ENCODE measurements at regions not wholly inside any gene's neighbourhood (a gene's known extent, or its start where the extent isn't known, plus 50 kb on each side); places are given as distances from the start of the nearest gene placed in this dataset.
"Not testable (repeated sequence)": the region's sequence is repeated elsewhere in the genome, so short reads cannot be mapped to it uniquely, and the experiment has no call there.

DNA sequence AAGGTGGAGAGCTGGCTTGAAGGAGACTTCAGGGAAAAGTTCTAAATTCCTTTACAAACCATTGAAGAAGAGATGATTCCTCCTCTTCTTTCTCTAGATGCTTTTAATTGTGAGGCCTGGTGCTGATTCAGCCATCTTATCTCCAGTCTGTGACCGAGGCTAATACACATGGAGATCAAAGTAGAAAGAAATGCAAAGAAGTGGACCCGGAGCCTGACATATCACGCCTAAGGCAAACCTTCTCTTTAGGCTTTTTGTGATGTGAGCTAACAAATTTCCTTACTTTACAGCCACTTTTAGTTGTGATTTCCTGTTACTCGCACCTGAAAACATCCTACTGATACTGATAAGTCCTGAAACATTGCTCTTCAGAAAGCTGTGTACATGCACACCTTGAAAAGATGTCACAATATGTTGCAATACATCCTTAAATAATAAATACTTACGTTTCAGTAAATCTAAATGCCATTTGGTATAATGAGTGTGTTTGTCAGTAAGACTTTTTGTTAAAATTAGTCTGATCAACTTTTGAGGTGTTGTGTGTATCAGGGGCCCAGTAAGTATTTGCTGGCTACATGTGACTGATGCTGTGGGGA, 192.4 kb downstream of the BAMBI start:
- DNase-seq, result no peak

DNA sequence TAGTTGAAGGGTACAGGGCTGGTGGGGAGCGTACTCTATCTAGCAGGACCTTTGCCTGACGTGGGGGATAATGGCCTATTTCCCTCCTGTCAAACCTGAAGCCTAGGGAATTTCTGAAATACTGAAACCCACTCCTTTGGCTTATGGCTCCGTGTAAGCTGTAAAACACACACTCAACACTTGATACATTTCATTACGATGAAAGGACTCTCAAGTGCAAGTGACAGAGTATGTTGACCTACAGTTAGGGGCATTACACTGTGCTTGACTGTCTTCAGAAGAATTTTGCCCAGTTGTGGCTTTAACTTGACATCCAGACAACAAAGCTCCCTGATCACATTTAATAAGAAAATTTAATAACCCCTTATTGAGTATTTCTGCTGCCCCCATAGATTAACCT, 194.3 kb downstream of the BAMBI start:
- no peak for DNase-seq

DNA sequence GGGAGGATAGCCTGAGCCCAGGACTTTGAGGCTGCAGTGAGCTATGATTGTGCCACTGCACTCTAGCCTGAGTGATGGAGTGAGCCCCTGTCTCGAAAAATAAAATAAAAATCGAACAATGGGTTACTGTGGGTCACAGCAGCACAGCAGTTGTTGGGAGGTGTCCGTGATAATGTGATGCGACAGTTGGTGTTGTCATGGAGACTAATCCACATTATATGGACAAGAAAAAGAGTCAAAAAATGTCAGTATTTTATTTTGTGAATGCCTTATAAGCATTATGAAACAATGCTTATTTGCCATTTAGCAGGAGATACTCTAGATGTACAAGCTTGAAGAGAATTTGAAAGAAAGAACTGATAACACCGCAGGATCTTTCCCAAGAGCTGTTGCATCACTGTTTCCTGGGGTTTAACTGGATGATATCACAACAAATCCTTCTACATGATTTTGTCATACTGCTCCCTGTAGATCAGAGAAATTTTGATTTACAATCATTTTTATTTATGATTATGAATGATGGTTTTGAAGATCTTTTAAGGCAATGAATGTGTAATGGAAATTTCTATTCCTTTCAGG, 195.4 kb downstream of the BAMBI start:
- DNase-seq, result no peak

DNA sequence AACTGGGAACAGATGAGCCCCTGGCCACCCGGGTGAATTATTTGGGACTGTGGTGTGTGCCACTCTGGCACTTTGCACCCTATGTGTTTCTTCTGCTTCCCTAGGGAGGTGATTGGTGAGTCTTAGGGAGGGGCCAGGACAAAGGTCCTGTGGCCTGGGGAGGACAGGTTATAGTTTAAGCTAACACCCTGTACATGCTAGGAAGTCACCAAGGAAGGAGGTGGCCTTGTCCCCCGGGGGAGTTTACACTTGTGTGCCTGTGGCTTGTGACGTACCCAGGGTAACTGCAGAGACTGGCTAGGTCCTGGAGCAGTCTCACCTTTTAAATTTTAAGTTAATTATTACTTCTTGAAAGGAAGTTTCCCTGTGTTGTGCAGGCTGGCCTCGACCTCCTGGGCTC, 196.2 kb downstream of the BAMBI start:
- DNase-seq, result no peak

DNA sequence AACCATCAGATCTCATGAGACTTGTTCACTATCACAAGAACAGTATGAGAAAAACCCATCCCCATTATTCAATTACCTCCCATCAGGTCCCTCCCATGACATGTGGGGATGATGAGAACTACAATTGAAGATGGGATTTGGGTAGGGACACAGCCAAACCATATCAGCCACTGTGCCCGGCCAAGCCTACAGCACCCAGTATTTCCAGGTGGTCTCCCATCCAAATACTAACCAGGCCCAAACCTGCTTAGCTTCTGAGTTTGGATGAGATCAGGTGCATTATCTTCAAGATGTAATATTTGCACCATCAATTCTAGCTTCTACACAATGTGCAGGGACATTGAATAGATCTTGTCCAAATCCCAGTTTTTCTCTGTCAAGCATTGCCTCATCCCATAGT, 196.9 kb downstream of the BAMBI start:
- DNase-seq, result no peak

DNA sequence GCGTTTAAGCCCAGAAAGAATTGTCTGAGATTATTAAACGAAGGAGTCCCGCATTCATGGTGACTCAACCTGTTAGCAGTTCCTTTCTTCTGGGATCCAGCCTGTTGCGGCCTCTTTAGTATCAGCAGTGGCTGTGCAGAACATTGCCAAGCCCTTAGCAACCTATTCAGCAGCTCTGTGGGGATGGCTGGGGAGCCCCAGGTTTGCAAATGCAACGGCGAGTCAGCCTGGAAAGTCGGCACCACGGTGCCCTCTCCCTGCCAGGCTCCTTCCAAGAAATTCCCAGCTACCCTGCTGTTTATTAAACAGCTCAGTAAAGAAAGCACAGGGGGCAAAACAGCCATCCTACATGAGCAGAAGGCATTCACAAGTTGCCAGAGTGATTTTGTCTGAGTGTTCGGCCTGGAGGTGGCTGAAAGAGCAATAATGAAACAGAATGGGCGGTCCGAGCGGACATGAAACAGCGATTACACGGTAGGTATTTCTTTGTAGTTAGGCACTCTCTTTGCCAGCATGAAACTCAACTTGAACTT, 198.3 kb downstream of the BAMBI start:
- DNase-seq, result no peak

DNA sequence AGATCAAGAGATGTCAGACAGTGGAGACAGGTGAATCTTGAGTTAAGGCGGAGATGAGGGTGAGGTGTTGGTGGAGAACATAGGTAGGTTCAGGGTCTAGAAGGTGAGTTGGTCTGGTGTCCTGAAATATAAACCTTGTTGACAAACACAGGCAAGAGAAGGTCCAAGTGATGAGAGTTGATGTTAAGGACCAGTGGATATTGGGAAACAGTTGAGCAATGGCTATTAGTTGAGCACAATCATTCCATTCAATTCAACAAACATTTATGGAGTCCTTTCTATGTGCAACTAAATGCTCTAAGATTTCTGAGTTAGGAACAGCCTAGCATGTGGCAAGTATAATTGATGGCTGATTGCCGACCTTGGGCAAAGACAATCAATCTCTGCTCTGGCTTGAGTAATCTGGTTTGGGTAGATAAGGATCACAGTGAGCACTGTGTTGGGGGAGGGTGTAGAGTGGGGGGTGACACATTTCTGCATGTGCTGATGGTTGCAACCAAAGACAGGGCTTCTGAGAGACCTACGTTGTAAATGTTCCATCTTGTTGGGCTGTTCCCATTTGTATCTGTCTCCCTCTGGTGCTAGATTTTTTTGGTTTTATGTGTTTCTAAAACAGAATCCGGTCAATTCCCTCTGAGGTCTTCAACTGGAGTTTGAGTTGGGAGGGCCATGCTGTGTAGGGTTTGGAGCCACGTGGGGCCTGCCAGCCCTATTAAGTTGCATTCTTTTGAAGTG, 201.1 kb downstream of the BAMBI start:
- DNase-seq, result no peak

DNA sequence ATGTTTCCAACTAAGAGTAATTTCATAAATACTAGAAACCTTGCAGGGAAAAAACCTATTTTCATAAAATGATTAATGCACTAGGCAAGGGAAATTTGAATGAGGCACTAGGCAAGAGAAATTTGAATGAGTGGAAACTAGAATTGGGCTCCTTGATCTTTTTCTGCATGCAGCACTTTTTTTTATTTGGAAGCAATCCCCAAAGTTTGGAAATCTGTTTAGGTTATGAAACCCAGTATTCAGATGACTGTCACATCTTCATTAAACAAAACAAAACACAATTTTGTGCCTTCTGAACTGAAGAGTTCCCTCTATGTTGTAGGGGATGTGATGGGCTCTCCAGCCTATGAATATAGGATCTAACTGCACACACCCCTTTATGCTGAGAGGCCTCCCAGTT, 201.9 kb downstream of the BAMBI start:
- DNase-seq, result no peak

DNA sequence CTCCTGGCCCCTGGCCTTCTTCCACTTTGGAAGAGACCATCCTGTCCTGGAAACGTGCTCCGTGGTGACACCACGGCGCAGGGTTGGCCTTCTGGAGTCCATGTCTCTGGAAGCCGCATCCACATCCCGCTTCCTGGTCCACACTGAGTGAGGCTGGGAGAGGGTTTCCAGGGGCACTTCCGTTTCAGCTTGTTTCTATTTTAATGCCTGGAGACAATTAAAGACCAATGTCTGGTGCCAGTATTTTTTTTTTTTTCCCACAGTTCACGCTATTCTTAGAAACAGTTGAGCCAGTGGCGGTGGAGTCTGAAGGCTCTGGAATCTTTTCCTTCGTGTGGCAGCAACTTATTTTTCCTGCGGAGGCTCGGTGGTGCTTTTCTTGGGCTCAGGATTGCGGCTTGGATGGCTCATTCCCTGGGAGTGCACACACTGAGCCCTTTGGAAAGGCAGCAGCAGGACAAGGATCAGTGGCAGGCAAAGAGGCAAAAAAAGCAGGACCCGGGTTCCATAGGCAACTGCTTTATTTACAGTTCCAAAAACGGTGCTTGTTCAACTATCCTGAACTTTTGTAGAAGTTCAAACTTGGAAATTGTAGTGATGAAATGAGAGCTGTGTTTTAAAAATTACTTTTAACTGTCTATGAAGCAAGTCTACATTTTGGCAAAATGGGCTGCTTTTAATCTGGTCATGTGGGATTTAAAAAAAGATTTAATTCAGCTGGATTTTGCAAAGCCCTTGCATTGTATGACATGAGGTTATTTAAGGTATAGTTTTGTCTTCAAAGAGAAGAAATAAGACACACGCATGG, 202.8 kb downstream of the BAMBI start:
- no peak for DNase-seq

DNA sequence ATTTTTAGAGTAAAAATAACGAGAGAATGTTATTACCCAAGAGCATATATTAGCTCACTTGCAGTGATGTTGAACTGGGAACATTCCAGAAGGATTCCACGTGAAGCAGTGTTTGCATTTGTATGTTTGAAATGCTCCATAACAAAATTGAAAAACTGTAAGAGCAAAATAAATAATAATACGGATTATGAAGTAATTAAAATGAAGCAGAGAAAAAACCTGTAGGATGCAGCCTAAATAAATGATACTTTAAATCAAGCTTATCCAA, 203.3 kb downstream of the BAMBI start:
- no peak for DNase-seq

DNA sequence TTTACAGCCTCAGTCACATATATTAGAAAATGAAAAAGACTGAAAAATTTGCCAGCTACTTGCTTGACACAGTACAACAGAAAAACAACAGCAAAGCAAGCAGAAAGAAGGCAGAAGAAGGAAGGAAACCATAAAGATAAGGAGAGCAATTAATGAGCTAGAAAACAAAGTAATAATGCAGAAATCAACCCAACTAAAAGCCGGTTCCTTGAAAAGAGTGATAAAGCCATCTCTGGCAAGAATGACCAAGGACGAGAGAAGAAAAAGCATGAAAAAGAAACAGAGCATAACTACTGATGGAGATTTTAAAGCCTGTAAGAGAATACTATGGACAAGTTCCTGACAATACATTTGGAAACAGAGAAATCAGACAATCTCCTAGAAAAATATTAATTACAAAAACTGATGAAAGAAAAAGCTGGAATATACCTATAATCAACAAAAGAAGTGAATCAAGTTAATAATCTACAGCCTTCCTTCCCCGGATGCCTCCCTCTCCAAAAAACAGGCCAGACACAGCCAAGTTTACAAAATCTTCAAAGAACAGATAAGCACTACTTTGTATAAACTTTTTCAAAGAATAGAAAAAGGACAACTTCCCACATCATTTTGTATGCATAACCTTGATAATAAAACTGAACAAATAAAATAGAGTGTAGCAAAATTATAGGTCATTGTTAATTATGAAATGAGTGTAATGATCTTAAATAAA, 204.0 kb downstream of the BAMBI start:
- no peak for DNase-seq

DNA sequence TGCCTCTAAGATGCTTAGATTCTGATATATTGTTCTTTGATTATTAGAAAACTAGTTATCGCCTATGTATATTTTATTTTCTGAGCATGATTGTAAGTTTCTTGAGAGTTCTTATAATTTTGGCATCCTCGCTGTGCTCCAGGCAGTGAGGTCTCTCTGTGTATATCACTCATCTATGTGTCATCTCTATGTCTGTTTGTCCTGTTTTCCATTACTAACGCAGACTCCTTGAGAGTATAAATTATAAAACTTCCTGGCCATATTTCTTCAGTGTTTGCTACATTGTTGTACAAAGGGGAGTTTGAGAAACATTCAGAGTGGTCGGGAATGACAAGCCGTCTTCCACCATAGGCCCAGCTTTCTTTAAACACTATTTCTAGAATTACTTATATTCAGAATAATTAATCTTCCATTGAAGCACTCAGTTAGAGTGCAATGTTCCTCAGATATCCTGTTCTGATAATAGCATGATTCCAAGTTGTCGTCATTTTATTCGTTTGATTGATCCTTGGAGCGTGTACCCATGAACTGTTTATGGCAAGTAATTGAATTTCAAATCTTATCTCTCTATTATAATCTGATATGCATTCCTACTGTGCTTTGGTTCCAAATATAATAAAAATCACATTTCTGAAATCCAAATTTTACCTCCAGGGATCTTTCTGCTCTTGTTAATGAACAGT, 206.6 kb downstream of the BAMBI start:
- no peak for DNase-seq

DNA sequence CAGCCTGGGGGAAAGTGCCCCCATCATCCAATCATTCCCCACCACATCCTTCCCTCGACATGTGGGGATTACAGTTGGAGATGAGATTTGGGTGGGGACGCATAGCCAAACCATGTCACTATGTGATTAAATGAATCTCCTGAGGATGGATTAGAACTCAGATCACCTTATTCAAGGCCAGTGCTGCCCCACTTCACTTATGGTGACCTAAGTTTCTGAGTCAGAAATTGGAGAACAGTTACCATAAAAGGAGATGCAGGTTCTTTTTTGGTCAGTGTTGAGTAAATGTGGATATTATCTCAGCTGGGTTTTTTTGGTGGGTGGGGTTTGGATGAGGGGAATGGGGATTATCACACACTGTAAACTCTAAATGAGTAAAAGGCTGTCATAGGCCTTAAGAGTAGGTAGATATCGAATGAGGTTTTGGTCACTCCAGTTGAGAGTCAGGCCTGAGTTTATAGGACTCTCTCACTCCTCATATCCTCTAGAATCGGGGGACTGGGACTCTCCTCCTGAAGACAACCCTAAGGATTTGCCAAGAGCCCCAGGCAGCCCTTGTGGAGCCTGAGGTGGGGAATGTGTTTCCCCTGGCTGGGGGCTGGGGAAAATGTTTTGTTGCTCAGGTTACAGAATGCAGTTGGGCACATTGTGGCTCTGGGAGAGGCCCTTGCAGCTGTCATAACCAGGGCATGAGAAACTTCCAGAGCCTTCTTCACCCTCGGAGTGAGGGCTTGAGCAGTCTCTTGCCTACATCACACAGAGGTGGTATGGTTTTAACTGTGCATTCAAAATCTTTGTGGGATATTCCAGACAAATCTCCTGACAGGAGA, 213.0 kb downstream of the BAMBI start:
- no peak for DNase-seq

DNA sequence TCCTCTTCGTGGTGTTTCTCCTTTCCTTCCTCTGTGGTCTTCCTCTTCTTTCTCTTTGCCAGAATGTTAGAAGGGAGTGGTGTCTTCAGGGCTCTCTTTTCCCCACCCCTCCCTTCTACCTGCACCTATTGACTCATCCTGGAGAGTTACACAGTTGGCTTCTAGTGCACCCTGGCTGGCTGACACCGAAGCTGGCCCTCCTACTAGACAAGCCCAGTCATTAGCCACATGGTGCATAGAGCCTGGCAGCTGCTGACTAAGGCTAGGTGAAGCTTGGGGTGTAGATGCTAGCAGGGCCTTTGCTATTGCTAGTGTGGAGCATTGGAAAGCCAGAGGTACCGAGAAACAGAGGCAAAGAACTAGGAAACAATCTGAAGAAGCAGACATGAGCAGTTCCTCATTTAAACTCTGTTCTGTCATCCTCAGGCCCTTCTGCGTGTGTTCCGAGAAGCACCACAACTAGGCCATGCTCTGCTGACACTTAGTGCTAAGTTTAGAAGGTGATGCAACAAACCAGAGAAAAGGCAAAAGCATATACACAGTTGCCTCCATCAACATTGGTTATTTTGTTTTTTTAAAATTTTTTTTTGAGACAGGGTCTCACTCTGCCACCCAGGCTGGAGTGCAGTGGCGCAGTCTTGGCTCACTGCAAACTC, 213.9 kb downstream of the BAMBI start:
- DNase-seq, result no peak

DNA sequence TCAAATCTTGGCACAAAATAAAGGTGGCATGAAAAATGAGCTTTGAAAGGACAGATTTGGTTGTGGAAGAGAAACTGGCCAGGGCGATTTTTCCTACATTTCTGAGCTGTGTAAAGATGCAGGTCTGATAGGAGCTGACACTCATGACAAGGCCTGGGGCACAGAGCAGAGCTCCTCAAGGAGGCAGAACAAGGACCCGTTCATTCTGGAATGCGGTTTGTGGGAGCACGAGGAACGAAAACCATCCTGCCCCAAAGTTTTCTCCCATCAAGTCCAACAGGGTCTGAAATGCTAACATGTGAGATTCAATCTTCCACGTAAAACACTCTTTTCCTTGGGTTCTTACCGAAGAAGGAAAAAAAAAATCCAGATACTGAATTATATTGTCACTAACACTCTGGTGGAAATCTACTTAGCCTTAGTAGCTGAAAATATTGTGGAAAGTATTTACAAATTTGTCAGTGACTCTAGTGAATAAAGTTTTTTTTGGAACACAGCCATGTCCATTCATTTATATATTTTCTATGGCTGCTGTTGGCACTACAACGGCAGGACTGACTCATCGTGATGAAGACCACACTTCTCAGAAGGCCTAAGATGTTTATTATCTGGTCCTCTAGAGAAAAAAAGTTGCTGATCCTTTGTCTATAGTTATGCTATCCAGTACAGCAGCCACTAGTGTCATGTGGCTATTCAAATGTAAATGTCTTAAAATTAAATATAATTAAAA, 215.7 kb downstream of the BAMBI start:
- DNase-seq, result no peak

DNA sequence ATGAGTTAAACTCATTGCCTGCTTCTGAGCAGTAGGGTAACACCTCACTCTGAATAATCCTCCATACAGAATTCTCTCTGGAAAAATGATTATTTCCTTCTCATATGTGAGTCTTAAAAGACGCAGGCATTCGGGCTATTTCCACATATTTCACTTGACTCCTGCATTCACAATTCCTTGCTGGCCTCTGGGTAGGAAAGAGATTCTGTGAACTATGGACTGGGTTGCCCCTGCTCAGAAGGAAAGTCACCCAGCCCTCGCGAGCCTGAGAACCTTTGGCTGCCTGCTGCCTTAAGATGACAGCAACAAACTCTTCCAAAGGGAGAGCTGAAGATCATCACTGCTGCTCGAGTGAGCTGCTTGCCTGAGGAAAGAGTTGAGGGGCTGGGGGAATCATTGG, 216.8 kb downstream of the BAMBI start:
- no peak for DNase-seq

DNA sequence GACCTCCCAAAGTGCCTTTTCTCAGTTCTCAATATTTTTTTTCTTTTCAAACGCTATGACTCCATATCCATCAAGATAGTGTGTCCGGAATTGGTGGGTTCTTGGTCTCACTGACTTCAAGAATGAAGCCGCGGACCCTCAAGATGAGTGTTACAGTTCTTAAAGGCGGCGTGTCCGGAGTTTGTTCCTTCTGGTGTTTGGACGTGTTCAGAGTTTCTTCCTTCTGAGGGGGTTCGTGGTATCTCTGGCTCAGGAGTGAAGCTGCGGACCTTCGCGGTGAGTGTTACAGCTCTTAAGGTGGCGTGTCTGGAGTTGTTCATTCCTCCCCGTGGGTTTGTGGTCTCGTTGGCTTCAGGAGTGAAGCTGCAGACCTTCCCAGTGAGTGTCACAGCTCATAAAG, 218.3 kb downstream of the BAMBI start:
- not testable (repeated sequence) for DNase-seq

DNA sequence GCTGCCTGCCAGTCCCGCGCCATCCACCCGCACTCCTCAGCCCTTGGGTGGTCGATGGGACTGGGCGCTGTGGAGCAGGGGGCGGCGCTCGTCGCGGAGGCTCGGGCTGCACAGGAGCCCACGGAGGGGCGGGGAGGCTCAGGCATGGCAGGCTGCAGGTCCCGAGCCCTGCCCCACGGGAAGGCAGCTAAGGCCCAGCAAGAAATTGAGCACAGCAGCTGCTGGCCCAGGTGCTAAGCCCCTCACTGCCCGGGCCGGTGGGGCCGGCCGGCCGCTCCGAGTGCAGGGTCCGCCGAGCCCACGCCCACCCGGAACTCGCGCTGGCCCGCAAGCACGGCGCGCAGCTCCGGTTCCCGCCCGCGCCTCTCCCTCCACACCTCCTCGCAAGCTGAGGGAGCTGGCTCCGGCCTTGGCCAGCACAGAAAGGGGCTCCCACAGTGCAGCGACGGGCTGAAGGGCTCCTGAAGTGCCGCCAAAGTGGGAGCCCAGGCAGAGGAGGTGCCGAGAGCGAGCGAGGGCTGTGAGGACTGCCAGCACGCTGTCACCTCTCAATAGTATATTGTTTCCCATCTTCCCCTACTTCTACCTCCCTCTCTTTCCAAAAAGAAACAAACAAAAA, 219.6 kb downstream of the BAMBI start:
- DNase-seq, result not testable (repeated sequence)

DNA sequence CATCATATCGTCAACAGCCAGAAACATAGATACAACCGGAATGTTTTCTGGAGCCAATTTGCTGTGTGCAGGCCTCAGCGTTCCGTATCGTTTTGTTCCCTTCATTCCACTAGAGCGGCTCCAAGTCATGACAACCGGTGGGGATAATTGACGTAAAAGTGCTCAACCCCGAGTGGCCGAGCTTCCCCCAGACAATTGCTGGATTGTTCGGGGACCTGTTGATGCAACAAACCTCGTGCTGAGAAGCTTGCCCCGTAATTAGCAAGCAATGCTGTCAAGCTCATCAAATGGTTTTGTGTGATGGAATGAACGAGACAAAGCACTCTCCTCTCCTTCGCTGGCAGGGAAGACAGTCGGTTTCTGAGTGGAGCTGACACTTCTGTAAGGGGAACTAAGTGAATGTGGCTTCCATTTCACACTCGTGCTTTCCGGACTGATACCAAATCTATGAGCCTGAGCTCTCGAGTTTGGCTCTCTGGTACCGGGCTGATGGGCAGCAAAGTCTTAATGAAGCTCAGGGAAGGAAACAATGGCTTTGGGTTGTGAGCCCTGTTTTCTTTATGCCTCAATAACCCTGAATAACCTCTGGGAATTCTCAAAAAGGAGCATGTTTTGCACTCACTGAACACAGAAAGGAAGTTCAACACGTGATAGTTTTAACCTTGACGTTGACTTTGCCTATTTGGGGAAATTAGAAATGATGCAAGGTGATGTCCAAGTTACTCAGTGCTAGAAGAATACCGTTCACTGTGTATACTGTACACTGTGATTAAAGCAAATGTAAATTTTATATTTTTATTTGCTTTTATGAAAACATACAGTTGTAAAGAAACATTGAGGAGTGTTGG, 220.5 kb downstream of the BAMBI start:
- no peak for DNase-seq
